ENCODE measurements at regions not wholly inside any gene's neighbourhood (a gene's known extent, or its start where the extent isn't known, plus 50 kb on each side); places are given as distances from the start of the nearest gene placed in this dataset.

DNA sequence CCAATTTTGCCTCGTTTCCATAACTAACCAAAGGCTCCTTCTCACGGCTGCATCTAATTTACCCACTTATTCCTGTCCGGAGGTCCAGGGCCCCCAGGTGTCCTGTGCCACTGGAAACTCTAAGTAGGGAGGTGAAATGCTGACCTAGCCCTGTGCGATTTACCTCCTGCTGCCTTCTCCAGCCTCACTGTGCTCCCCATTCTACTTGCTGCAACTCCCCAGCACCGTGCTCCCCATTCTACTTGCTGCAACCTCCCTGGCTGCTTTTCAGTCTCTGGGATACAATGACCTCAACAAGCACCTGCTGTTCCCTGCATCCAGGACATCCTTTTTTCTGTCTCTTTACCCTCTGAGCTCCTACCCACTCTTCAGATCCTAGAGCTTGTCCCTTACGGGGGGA lies 254.7 kb upstream of the PROK2 start:
- TF ChIP-seq POLR2AphosphoS5 (IDR thresholded peaks at IDR 0.05; ENCODE audit: low read depth) (no peak), EZH2 (IDR thresholded peaks at IDR 0.05; ENCODE audit: low read depth, unreplicated experiment) (no peak), CREB1 (CRISPR knock-in tag; IDR thresholded peaks at IDR 0.05; ENCODE audit: low read depth) (no peak), STAT1 (IDR thresholded peaks at IDR 0.05; ENCODE audit: unreplicated experiment) (no peak), NANOG (IDR thresholded peaks at IDR 0.05; ENCODE audit: borderline replicate concordance) (no peak), EZH2phosphoT487 (IDR thresholded peaks at IDR 0.05; ENCODE audit: unreplicated experiment) (no peak)
- TF ChIP-seq, protein P1, sequence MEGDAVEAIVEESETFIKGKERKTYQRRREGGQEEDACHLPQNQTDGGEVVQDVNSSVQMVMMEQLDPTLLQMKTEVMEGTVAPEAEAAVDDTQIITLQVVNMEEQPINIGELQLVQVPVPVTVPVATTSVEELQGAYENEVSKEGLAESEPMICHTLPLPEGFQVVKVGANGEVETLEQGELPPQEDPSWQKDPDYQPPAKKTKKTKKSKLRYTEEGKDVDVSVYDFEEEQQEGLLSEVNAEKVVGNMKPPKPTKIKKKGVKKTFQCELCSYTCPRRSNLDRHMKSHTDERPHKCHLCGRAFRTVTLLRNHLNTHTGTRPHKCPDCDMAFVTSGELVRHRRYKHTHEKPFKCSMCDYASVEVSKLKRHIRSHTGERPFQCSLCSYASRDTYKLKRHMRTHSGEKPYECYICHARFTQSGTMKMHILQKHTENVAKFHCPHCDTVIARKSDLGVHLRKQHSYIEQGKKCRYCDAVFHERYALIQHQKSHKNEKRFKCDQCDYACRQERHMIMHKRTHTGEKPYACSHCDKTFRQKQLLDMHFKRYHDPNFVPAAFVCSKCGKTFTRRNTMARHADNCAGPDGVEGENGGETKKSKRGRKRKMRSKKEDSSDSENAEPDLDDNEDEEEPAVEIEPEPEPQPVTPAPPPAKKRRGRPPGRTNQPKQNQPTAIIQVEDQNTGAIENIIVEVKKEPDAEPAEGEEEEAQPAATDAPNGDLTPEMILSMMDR (conservative IDR thresholded peaks at IDR 0.05; ENCODE audit: low read depth in 2 of 2), result no peak
- TF ChIP-seq, protein P2, sequence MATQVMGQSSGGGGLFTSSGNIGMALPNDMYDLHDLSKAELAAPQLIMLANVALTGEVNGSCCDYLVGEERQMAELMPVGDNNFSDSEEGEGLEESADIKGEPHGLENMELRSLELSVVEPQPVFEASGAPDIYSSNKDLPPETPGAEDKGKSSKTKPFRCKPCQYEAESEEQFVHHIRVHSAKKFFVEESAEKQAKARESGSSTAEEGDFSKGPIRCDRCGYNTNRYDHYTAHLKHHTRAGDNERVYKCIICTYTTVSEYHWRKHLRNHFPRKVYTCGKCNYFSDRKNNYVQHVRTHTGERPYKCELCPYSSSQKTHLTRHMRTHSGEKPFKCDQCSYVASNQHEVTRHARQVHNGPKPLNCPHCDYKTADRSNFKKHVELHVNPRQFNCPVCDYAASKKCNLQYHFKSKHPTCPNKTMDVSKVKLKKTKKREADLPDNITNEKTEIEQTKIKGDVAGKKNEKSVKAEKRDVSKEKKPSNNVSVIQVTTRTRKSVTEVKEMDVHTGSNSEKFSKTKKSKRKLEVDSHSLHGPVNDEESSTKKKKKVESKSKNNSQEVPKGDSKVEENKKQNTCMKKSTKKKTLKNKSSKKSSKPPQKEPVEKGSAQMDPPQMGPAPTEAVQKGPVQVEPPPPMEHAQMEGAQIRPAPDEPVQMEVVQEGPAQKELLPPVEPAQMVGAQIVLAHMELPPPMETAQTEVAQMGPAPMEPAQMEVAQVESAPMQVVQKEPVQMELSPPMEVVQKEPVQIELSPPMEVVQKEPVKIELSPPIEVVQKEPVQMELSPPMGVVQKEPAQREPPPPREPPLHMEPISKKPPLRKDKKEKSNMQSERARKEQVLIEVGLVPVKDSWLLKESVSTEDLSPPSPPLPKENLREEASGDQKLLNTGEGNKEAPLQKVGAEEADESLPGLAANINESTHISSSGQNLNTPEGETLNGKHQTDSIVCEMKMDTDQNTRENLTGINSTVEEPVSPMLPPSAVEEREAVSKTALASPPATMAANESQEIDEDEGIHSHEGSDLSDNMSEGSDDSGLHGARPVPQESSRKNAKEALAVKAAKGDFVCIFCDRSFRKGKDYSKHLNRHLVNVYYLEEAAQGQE (IDR thresholded peaks at IDR 0.05; ENCODE audit: unreplicated experiment), result no peak
- TF ChIP-seq, protein P3, sequence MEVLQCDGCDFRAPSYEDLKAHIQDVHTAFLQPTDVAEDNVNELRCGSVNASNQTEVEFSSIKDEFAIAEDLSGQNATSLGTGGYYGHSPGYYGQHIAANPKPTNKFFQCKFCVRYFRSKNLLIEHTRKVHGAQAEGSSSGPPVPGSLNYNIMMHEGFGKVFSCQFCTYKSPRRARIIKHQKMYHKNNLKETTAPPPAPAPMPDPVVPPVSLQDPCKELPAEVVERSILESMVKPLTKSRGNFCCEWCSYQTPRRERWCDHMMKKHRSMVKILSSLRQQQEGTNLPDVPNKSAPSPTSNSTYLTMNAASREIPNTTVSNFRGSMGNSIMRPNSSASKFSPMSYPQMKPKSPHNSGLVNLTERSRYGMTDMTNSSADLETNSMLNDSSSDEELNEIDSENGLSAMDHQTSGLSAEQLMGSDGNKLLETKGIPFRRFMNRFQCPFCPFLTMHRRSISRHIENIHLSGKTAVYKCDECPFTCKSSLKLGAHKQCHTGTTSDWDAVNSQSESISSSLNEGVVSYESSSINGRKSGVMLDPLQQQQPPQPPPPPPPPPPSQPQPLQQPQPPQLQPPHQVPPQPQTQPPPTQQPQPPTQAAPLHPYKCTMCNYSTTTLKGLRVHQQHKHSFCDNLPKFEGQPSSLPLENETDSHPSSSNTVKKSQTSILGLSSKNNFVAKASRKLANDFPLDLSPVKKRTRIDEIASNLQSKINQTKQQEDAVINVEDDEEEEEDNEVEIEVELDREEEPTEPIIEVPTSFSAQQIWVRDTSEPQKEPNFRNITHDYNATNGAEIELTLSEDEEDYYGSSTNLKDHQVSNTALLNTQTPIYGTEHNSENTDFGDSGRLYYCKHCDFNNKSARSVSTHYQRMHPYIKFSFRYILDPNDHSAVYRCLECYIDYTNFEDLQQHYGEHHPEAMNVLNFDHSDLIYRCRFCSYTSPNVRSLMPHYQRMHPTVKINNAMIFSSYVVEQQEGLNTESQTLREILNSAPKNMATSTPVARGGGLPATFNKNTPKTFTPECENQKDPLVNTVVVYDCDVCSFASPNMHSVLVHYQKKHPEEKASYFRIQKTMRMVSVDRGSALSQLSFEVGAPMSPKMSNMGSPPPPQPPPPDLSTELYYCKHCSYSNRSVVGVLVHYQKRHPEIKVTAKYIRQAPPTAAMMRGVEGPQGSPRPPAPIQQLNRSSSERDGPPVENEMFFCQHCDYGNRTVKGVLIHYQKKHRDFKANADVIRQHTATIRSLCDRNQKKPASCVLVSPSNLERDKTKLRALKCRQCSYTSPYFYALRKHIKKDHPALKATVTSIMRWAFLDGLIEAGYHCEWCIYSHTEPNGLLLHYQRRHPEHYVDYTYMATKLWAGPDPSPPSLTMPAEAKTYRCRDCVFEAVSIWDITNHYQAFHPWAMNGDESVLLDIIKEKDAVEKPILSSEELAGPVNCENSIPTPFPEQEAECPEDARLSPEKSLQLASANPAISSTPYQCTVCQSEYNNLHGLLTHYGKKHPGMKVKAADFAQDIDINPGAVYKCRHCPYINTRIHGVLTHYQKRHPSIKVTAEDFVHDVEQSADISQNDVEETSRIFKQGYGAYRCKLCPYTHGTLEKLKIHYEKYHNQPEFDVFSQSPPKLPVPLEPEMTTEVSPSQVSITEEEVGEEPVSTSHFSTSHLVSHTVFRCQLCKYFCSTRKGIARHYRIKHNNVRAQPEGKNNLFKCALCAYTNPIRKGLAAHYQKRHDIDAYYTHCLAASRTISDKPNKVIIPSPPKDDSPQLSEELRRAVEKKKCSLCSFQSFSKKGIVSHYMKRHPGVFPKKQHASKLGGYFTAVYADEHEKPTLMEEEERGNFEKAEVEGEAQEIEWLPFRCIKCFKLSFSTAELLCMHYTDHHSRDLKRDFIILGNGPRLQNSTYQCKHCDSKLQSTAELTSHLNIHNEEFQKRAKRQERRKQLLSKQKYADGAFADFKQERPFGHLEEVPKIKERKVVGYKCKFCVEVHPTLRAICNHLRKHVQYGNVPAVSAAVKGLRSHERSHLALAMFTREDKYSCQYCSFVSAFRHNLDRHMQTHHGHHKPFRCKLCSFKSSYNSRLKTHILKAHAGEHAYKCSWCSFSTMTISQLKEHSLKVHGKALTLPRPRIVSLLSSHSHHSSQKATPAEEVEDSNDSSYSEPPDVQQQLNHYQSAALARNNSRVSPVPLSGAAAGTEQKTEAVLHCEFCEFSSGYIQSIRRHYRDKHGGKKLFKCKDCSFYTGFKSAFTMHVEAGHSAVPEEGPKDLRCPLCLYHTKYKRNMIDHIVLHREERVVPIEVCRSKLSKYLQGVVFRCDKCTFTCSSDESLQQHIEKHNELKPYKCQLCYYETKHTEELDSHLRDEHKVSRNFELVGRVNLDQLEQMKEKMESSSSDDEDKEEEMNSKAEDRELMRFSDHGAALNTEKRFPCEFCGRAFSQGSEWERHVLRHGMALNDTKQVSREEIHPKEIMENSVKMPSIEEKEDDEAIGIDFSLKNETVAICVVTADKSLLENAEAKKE (CRISPR knock-in tag; IDR thresholded peaks at IDR 0.05), result no peak
